KMS-11 (cell line): ENCODE measurements at regions not wholly inside any gene's neighbourhood (a gene's known extent, or its start where the extent isn't known, plus 50 kb on each side); places are given as distances from the start of the nearest gene placed in this dataset.

Experiments
- H2AFZ ChIP-seq: fragments of 200-600 bp; sonication (generic); 2 replicates; pipeline ENCODE4 v1.6.1; 2016; ENCODE audit warnings: antibody characterized with exemption, mixed run types, low read depth
- H3K27ac ChIP-seq: fragments of 200-600 bp; sonication (generic); 2 replicates; pipeline ENCODE4 v1.6.1; 2016; ENCODE audit warnings: mild to moderate bottlenecking, mixed run types
- H3K27me3 ChIP-seq: fragments of 200-600 bp; sonication (generic); 2 replicates; pipeline ENCODE4 v1.6.1; 2017; ENCODE audit warnings: mild to moderate bottlenecking, low read depth, mixed run types, moderate library complexity; ENCODE audit not compliant: insufficient read depth
- H3K36me3 ChIP-seq: fragments of 200-600 bp; sonication (generic); 2 replicates; pipeline ENCODE4 v1.6.1; 2017; ENCODE audit warnings: mild to moderate bottlenecking, mixed run types; ENCODE audit not compliant: insufficient read depth
- H3K4me1 ChIP-seq: fragments of 200-600 bp; sonication (generic); 2 replicates; pipeline ENCODE4 v1.6.1; 2016; ENCODE audit warnings: mild to moderate bottlenecking, low read depth, mixed run types; ENCODE audit not compliant: poor library complexity, severe bottlenecking
- H3K4me2 ChIP-seq: fragments of 200-600 bp; sonication (generic); 2 replicates; pipeline ENCODE4 v1.7.0; 2016; ENCODE audit warnings: mild to moderate bottlenecking, mixed run types
- H3K4me3 ChIP-seq: fragments of 200-600 bp; sonication (generic); IDR thresholded peaks from 2 replicates; pipeline ENCODE4 v1.6.1; 2017; ENCODE audit warnings: low read depth, low read length, mixed read lengths; ENCODE audit not compliant: insufficient read depth
- H3K79me2 ChIP-seq: fragments of 200-600 bp; sonication (generic); 2 replicates; pipeline ENCODE4 v1.6.1; 2016; ENCODE audit warnings: low read depth, mixed run types; ENCODE audit not compliant: insufficient read depth
- H3K9ac ChIP-seq: fragments of 200-600 bp; sonication (generic); 2 replicates; pipeline ENCODE4 v1.6.1; 2016; ENCODE audit warnings: mild to moderate bottlenecking, mixed run types
- H4K20me1 ChIP-seq: fragments of 200-600 bp; sonication (generic); 2 replicates; pipeline ENCODE4 v1.6.1; 2016; ENCODE audit warnings: mild to moderate bottlenecking, mixed run types; ENCODE audit not compliant: insufficient read depth
- CTCF ChIP-seq: fragments of 200-600 bp; sonication (generic); conservative IDR thresholded peaks from 2 replicates; pipeline ENCODE4 v1.6.1; 2017; ENCODE audit warnings: low read depth, mild to moderate bottlenecking, antibody characterized with exemption, low read length, moderate library complexity, mixed read lengths

DNA sequence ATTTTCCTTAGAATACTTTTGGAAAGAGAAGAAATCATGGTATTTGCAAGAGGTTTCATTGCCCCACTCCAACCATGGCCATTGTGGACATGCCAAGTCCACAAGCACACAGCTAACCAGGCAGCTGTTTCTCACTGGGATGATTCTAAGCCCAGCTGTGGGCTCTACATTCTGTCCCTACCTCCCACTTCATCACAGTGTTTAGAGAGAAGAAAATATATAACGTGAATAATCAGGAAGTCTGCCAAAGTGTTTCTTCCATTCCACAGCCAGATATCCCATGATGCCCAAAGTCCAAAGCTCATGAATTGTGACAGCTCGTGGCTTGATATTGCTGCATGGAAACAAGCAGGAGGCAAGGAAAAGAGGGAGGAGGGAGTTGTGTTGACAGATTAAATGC is 433.7 kb upstream of the GYPC start:
- TF ChIP-seq CTCF: no peak
- no peaks in the 10 kb centered on the region for H3K27me3 ChIP-seq
- H3K9ac ChIP-seq: no peak overlapping the region
- H3K36me3 ChIP-seq: no peaks in the 10 kb centered on the region
- no peak overlapping the region for H2AFZ ChIP-seq
- H3K27ac ChIP-seq: no peak overlapping the region
- H4K20me1 ChIP-seq: no peaks in the 10 kb centered on the region
- no peak overlapping the region for H3K4me2 ChIP-seq
- no peaks in the 10 kb centered on the region for H3K79me2 ChIP-seq
- H3K4me3 ChIP-seq: no peak overlapping the region
- H3K4me1 ChIP-seq: no peaks in the 10 kb centered on the region

DNA sequence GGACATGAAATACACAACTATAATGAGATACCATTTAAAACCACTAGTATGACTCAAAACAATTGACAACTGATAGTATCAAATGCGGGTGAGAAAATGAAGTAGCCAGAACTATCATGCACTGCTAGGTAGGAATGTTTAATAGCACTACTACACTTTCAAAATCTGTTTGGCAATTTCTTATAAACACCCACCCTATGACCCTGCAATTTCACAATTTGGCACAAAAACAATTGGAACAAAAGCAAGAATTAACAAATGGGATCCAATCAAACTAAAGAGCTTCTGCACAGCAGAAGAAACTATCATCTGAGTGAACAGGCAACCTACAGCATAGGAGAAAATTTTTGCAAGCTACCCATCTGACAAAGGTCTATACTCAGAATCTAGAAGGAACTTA is 431.2 kb upstream of the GYPC start:
- H2AFZ ChIP-seq: no peak overlapping the region
- H3K4me1 ChIP-seq: no peaks in the 10 kb centered on the region
- H3K9ac ChIP-seq: no peak overlapping the region
- no peak for TF ChIP-seq CTCF
- no peaks in the 10 kb centered on the region for H3K36me3 ChIP-seq
- no peak overlapping the region for H3K4me3 ChIP-seq
- H3K4me2 ChIP-seq: no peak overlapping the region
- H3K79me2 ChIP-seq: no peaks in the 10 kb centered on the region
- H4K20me1 ChIP-seq: no peaks in the 10 kb centered on the region
- no peak overlapping the region for H3K27ac ChIP-seq
- no peaks in the 10 kb centered on the region for H3K27me3 ChIP-seq

DNA sequence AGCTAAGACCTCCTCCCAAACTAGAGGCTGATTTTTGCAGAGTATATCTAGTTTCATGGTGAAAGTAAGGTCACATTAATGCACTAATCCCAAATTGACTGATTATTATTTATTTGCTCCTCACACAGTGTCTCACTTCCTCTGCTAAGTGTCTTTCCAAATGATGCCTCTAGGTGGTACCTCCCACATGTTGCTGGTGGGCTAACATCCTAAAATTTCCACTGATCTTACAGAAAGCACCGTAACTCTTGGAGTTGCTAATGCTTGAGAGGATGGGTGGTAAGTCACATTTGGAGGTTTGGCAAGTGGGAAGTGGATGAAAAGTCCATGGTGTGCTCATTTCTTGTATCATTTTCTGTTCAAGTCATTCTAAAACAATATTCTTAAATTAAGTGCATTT is 428.7 kb upstream of the GYPC start:
- Histone ChIP-seq H3K4me3 (no peak overlapping the region), H3K4me1 (no peaks in the 10 kb centered on the region), H4K20me1 (no peaks in the 10 kb centered on the region), H3K27ac (no peak overlapping the region), H3K27me3 (no peaks in the 10 kb centered on the region), H2AFZ (no peak overlapping the region), H3K4me2 (no peak overlapping the region), H3K9ac (no peak overlapping the region), H3K36me3 (no peaks in the 10 kb centered on the region), H3K79me2 (no peaks in the 10 kb centered on the region)
- no peak for TF ChIP-seq CTCF

DNA sequence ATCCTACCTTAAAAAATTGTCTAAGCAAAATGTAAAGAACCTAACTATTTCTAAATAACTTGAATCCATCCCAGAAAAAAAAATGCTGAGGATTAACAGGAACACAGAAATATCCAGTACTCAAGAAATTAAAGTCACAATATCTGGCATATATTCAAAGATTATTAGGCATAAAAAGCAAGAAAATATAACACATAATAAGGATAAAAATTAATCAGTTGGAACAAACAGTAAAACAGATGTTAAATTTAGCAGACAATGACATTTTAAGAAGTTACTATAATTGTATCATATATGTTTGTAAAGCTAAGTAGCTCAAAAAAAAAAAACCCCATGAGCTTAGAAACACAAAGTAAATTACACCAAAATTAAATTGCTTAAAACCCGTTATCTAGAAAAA is 427.4 kb upstream of the GYPC start:
- no peak overlapping the region for H3K4me2 ChIP-seq
- no peaks in the 10 kb centered on the region for H3K79me2 ChIP-seq
- TF ChIP-seq CTCF: no peak
- no peak overlapping the region for H2AFZ ChIP-seq
- no peaks in the 10 kb centered on the region for H3K27me3 ChIP-seq
- H4K20me1 ChIP-seq: no peaks in the 10 kb centered on the region
- no peak overlapping the region for H3K4me3 ChIP-seq
- H3K36me3 ChIP-seq: no peaks in the 10 kb centered on the region
- no peak overlapping the region for H3K27ac ChIP-seq
- H3K9ac ChIP-seq: no peak overlapping the region
- no peaks in the 10 kb centered on the region for H3K4me1 ChIP-seq

DNA sequence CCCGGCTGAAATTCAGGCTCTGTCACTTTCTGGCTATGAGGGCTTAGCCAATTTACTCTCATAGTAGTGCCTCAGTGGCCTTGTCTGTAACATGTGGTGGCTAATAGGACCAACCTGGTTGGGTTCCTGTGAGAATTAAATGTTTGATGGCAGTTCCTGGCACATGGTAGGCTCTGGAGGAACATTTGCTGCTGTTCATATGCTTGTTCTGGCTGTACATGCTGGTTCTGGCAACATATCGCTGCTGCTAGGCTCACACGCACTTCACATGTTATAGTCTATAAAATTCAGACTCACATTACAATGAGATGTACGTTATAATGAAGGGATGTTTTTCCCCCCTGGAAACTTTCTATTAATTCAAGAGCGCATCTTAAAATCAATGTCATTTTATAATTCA is 417.7 kb upstream of the GYPC start:
- no peaks in the 10 kb centered on the region for H3K79me2 ChIP-seq
- TF ChIP-seq CTCF: no peak
- H3K27ac ChIP-seq: no peak overlapping the region
- H3K9ac ChIP-seq: no peak overlapping the region
- H2AFZ ChIP-seq: no peak overlapping the region
- no peaks in the 10 kb centered on the region for H3K36me3 ChIP-seq
- no peaks in the 10 kb centered on the region for H3K27me3 ChIP-seq
- no peak overlapping the region for H3K4me2 ChIP-seq
- no peaks in the 10 kb centered on the region for H3K4me1 ChIP-seq
- no peaks in the 10 kb centered on the region for H4K20me1 ChIP-seq
- H3K4me3 ChIP-seq: no peak overlapping the region
